ENCODE measurements at regions not wholly inside any gene's neighbourhood (a gene's known extent, or its start where the extent isn't known, plus 50 kb on each side); places are given as distances from the start of the nearest gene placed in this dataset.

DNA sequence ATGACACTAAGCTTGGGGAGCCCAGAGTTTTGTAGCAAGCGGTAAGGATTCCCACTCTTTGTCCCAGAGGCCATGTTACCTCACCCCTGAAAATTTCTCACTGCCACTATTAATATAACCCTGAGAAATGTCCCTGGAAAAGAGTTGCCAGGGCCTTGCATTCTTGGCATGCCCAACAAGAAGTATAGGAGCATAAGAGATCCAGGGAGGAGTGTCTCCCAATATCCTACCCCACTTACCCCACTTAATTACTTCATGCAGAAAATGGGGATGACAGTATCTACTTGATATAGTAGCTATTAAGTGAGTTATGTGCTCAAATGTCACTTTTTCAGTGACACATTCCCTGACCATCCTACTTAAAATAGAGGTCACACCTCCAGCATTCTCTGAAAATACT lies 120.5 kb upstream of the C1GALT1C1 start:
- Histone ChIP-seq H2AFZ (ENCODE audit: low read length) (no peak overlapping the region), H3K9me3 (ENCODE audit: low read length) (no peaks in the 10 kb centered on the region), H3K79me2 (ENCODE audit: low read length) (no peaks in the 10 kb centered on the region), H4K20me1 (ENCODE audit: insufficient read depth, low read depth, low read length) (no peaks in the 10 kb centered on the region), H3K4me2 (ENCODE audit: low read depth, low read length, poor library complexity, severe bottlenecking) (no peak overlapping the region), H3K27ac (ENCODE audit: low read length) (peak overlapping the region; percentile 93), H3K27me3 (ENCODE audit: low read length) (no peaks in the 10 kb centered on the region), H3K4me3 (ENCODE audit: low read length) (no peak overlapping the region), H3K4me1 (ENCODE audit: low read length) (peaks cover 76% of the 10 kb centered on the region), H3K9ac (ENCODE audit: low read length) (no peak overlapping the region), H3K36me3 (ENCODE audit: insufficient read depth, low read length) (no peaks in the 10 kb centered on the region), H3K9me2 (replicated peaks; ENCODE audit: insufficient read depth, low read length) (no peaks in the 10 kb centered on the region)
- no peak for DNase-seq

DNA sequence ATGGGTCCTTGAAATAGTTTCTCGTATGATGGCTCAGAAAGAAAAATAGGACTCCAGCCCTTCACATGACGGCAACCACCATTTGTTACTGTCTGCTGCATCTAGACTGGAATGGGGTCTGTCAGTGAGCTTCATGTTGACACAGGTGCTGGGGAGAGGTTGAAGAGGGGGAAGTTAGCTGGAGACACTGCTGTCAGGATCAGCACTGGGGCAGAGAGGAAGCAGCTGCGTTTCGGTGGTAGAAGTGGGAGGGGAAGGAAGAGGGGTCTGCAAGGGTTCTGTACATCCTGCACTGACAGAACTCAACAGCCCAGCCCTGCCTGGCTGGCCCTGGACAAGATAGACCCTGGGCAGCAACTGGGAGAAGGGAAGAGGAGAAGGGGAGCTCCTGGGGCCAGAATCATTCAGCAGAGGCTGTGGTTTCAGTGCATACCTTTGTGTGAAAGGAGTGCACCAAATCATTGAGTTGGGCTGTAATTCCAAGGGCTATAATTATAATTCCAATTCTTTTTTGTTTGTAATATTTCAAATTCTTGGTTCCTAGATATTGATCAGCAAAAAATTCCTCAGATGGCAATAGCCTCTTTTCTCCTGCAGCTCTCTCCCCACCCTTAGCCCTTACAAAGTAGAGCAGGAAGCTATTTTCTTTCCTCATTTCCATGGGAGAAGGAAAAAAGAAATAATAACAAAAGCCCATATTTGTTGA lies 119.4 kb upstream of the C1GALT1C1 start:
- Histone ChIP-seq H3K9me2 (replicated peaks; ENCODE audit: insufficient read depth, low read length) (no peaks in the 10 kb centered on the region), H3K4me3 (ENCODE audit: low read length) (0 out of 2 replicates have a peak overlapping the region, but pooled peaks have one; percentile 20), H3K27ac (ENCODE audit: low read length) (peak overlapping the region; percentile 93), H3K36me3 (ENCODE audit: insufficient read depth, low read length) (no peaks in the 10 kb centered on the region), H3K4me1 (ENCODE audit: low read length) (peaks cover 65% of the 10 kb centered on the region), H3K4me2 (ENCODE audit: low read depth, low read length, poor library complexity, severe bottlenecking) (peak overlapping the region; percentile 55), H3K9ac (ENCODE audit: low read length) (peak overlapping the region; percentile 37), H2AFZ (ENCODE audit: low read length) (0 out of 2 replicates have a peak overlapping the region, but pooled peaks have one; percentile 0), H3K9me3 (ENCODE audit: low read length) (no peaks in the 10 kb centered on the region), H4K20me1 (ENCODE audit: insufficient read depth, low read depth, low read length) (no peaks in the 10 kb centered on the region), H3K27me3 (ENCODE audit: low read length) (no peaks in the 10 kb centered on the region), H3K79me2 (ENCODE audit: low read length) (no peaks in the 10 kb centered on the region)
- DNase-seq = peak; percentile 50

- DNase-seq = no peak
- Histone ChIP-seq H3K9me3 (ENCODE audit: low read length) (no peaks in the 10 kb centered on the region), H4K20me1 (ENCODE audit: insufficient read depth, low read depth, low read length) (no peaks in the 10 kb centered on the region), H3K27me3 (ENCODE audit: low read length) (no peaks in the 10 kb centered on the region), H3K27ac (ENCODE audit: low read length) (no peak overlapping the region), H3K4me1 (ENCODE audit: low read length) (peaks cover 33% of the 10 kb centered on the region), H3K9me2 (replicated peaks; ENCODE audit: insufficient read depth, low read length) (no peaks in the 10 kb centered on the region), H3K4me2 (ENCODE audit: low read depth, low read length, poor library complexity, severe bottlenecking) (no peak overlapping the region), H3K9ac (ENCODE audit: low read length) (no peak overlapping the region), H3K79me2 (ENCODE audit: low read length) (no peaks in the 10 kb centered on the region), H2AFZ (ENCODE audit: low read length) (no peak overlapping the region), H3K36me3 (ENCODE audit: insufficient read depth, low read length) (no peaks in the 10 kb centered on the region), H3K4me3 (ENCODE audit: low read length) (no peak overlapping the region)
Measured at GRCh38 chrX:120746153-120746552, 116.3 kb upstream of the C1GALT1C1 start.

DNA sequence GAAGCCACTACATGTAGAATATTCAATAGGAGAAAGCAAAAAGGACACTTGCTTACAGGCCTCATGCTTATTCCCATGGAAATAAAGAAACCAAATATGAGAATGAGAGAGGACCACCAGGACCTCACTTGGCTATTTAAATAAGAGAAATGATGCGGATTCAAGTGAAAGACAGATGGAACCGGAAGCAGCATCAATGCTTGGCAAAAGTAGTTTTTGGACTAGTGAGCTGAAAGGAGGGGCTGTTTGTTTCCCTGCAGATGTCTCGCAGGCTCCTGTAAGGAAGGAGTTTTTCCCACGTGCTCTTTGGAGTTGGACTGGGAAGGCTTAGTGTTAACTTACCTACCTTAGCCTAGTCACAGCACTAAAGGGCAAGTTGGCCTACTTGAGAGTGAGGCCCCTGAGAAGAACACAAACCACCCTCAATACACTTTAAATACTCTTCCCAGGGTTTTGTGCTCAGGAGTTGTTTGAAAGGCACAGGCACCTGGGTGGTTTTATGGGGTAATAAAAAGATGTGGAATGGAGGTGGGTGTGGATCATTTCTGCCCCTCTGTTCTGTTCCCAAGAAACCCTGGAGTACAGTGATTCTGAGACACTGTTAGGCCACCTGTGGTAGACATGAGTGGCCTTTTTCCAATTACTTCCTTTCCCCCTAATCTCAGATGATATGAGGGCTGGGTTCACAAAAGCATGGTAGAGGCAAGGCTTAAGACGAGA lies 113.3 kb upstream of the C1GALT1C1 start:
- no peaks in the 10 kb centered on the region for H4K20me1 ChIP-seq (ENCODE audit: insufficient read depth, low read depth, low read length)
- no peak overlapping the region for H3K27ac ChIP-seq (ENCODE audit: low read length)
- no peaks in the 10 kb centered on the region for H3K9me3 ChIP-seq (ENCODE audit: low read length)
- H3K4me1 ChIP-seq (ENCODE audit: low read length) = peaks cover 6% of the 10 kb centered on the region
- no peak overlapping the region for H2AFZ ChIP-seq (ENCODE audit: low read length)
- no peak overlapping the region for H3K9ac ChIP-seq (ENCODE audit: low read length)
- H3K79me2 ChIP-seq (ENCODE audit: low read length) = no peaks in the 10 kb centered on the region
- no peak overlapping the region for H3K4me2 ChIP-seq (ENCODE audit: low read depth, low read length, poor library complexity, severe bottlenecking)
- no peak for DNase-seq
- H3K4me3 ChIP-seq (ENCODE audit: low read length) = no peak overlapping the region
- no peaks in the 10 kb centered on the region for H3K9me2 ChIP-seq (replicated peaks; ENCODE audit: insufficient read depth, low read length)
- no peaks in the 10 kb centered on the region for H3K27me3 ChIP-seq (ENCODE audit: low read length)
- no peaks in the 10 kb centered on the region for H3K36me3 ChIP-seq (ENCODE audit: insufficient read depth, low read length)

- no peak overlapping the region for H3K27ac ChIP-seq (ENCODE audit: low read length)
- no peak overlapping the region for H3K9ac ChIP-seq (ENCODE audit: low read length)
- no peak for DNase-seq
- no peaks in the 10 kb centered on the region for H3K79me2 ChIP-seq (ENCODE audit: low read length)
- H3K9me3 ChIP-seq (ENCODE audit: low read length) = no peaks in the 10 kb centered on the region
- H3K27me3 ChIP-seq (ENCODE audit: low read length) = no peaks in the 10 kb centered on the region
- H3K9me2 ChIP-seq (replicated peaks; ENCODE audit: insufficient read depth, low read length) = no peaks in the 10 kb centered on the region
- no peaks in the 10 kb centered on the region for H4K20me1 ChIP-seq (ENCODE audit: insufficient read depth, low read depth, low read length)
- H3K36me3 ChIP-seq (ENCODE audit: insufficient read depth, low read length) = no peaks in the 10 kb centered on the region
- H3K4me2 ChIP-seq (ENCODE audit: low read depth, low read length, poor library complexity, severe bottlenecking) = no peak overlapping the region
- H2AFZ ChIP-seq (ENCODE audit: low read length) = no peak overlapping the region
- H3K4me1 ChIP-seq (ENCODE audit: low read length) = no peaks in the 10 kb centered on the region
- H3K4me3 ChIP-seq (ENCODE audit: low read length) = no peak overlapping the region
Measured at GRCh38 chrX:120741452-120741851, 111.6 kb upstream of the C1GALT1C1 start.

DNA sequence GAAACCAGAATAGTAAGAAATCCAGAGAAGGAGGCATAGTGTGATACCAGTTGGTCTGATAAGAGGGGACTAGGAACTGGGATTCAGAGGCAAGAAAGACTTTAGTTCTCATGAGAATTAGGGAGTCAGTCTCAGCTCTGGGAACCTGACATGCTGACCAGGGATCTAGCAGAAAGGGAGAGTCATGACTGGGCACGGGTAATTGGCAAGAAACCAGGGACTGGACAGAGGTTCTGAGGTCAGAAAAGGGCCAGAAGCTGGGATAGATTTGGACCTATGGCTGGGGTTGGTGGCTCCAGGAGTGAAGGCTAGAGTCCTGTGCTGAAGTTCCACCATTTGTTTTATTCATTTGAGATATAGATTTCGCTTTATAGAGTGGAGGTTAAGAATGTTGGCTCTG lies 110.2 kb upstream of the C1GALT1C1 start:
- no peaks in the 10 kb centered on the region for H3K79me2 ChIP-seq (ENCODE audit: low read length)
- no peak overlapping the region for H3K4me3 ChIP-seq (ENCODE audit: low read length)
- H3K9ac ChIP-seq (ENCODE audit: low read length) = no peak overlapping the region
- H2AFZ ChIP-seq (ENCODE audit: low read length) = no peak overlapping the region
- no peaks in the 10 kb centered on the region for H3K27me3 ChIP-seq (ENCODE audit: low read length)
- no peak overlapping the region for H3K4me2 ChIP-seq (ENCODE audit: low read depth, low read length, poor library complexity, severe bottlenecking)
- H3K36me3 ChIP-seq (ENCODE audit: insufficient read depth, low read length) = no peaks in the 10 kb centered on the region
- H3K4me1 ChIP-seq (ENCODE audit: low read length) = no peaks in the 10 kb centered on the region
- H3K9me2 ChIP-seq (replicated peaks; ENCODE audit: insufficient read depth, low read length) = no peaks in the 10 kb centered on the region
- H3K9me3 ChIP-seq (ENCODE audit: low read length) = no peaks in the 10 kb centered on the region
- no peak overlapping the region for H3K27ac ChIP-seq (ENCODE audit: low read length)
- no peak for DNase-seq
- no peaks in the 10 kb centered on the region for H4K20me1 ChIP-seq (ENCODE audit: insufficient read depth, low read depth, low read length)

DNA sequence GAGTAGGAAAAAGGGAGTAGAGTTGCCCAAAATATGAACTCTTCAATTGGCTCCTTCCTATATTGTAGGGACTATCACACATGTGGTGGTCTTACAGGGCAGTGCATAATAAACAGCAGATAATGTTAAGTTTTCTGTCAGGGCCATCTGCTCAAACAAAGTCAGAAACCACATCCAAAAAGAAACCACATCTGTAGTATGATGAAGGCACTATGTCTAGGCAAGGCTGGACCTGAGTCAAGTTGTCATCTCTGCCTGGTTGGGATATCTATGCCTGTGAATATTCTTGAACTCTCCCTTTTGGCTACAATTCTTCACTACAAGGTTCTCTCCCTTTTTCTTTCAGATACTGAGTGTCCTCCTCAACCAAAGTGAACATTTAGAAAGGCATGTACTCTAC lies 109.4 kb upstream of the C1GALT1C1 start:
- no peak for DNase-seq
- no peaks in the 10 kb centered on the region for H3K9me2 ChIP-seq (replicated peaks; ENCODE audit: insufficient read depth, low read length)
- H3K4me1 ChIP-seq (ENCODE audit: low read length) = no peaks in the 10 kb centered on the region
- H4K20me1 ChIP-seq (ENCODE audit: insufficient read depth, low read depth, low read length) = no peaks in the 10 kb centered on the region
- H3K9me3 ChIP-seq (ENCODE audit: low read length) = no peaks in the 10 kb centered on the region
- no peak overlapping the region for H3K4me2 ChIP-seq (ENCODE audit: low read depth, low read length, poor library complexity, severe bottlenecking)
- no peak overlapping the region for H2AFZ ChIP-seq (ENCODE audit: low read length)
- no peaks in the 10 kb centered on the region for H3K36me3 ChIP-seq (ENCODE audit: insufficient read depth, low read length)
- H3K27ac ChIP-seq (ENCODE audit: low read length) = no peak overlapping the region
- no peak overlapping the region for H3K9ac ChIP-seq (ENCODE audit: low read length)
- no peaks in the 10 kb centered on the region for H3K79me2 ChIP-seq (ENCODE audit: low read length)
- no peaks in the 10 kb centered on the region for H3K27me3 ChIP-seq (ENCODE audit: low read length)
- H3K4me3 ChIP-seq (ENCODE audit: low read length) = no peak overlapping the region

GRCh38 chrX:120736989-120737388 lies 107.1 kb upstream of the C1GALT1C1 start:
- H3K4me2 ChIP-seq (ENCODE audit: low read depth, low read length, poor library complexity, severe bottlenecking) = no peak overlapping the region
- no peak for DNase-seq

More at GRCh38 chrX:120736989-120737388, 107.1 kb upstream of the C1GALT1C1 start:
- Histone ChIP-seq H3K4me3 (ENCODE audit: low read length) (no peak overlapping the region), H3K27ac (ENCODE audit: low read length) (no peak overlapping the region), H2AFZ (ENCODE audit: low read length) (no peak overlapping the region), H3K9me2 (replicated peaks; ENCODE audit: insufficient read depth, low read length) (no peaks in the 10 kb centered on the region), H4K20me1 (ENCODE audit: insufficient read depth, low read depth, low read length) (no peaks in the 10 kb centered on the region), H3K4me1 (ENCODE audit: low read length) (no peaks in the 10 kb centered on the region), H3K27me3 (ENCODE audit: low read length) (no peaks in the 10 kb centered on the region), H3K36me3 (ENCODE audit: insufficient read depth, low read length) (no peaks in the 10 kb centered on the region), H3K9ac (ENCODE audit: low read length) (no peak overlapping the region), H3K9me3 (ENCODE audit: low read length) (0 out of 2 replicates have a peak, but pooled peaks cover 5% of the 10 kb centered on the region), H3K79me2 (ENCODE audit: low read length) (no peaks in the 10 kb centered on the region)

Measured in Karpas-422 (cell line).